Tibial nerve (tissue), 4 donors: ENCODE measurements at regions not wholly inside any gene's neighbourhood (a gene's known extent, or its start where the extent isn't known, plus 50 kb on each side); places are given as distances from the start of the nearest gene placed in this dataset.

Experiments used
- CTCF ChIP-seq, 5 experiments: fragments of 200-600 bp in 3 of 5; fragments of 450-650 bp in 2 of 5; sonication (generic) in 3 of 5; IDR thresholded peaks; one replicate each; pipeline ENCODE4 v1.5.1; 2016 to 2019; ENCODE audit warnings: antibody characterized with exemption in 5 of 5, mild to moderate bottlenecking in 3 of 5, moderate library complexity in 2 of 5
- EP300 ChIP-seq, 2 donors: sonication (generic); formaldehyde crosslinking; IDR thresholded peaks; one replicate each; pipeline ENCODE4 v1.6.1; 2017; ENCODE audit warnings: antibody characterized with exemption in 2 of 2, mild to moderate bottlenecking in 1 of 2
- POLR2A ChIP-seq, 2 donors: fragments of 450-650 bp; IDR thresholded peaks; one replicate each; pipeline ENCODE4 v1.6.1; 2017; ENCODE audit warnings: antibody characterized with exemption in 2 of 2, mild to moderate bottlenecking in 2 of 2, moderate library complexity in 2 of 2

- no peak for TF ChIP-seq POLR2A (IDR thresholded peaks at IDR 0.05)
- TF ChIP-seq CTCF (IDR thresholded peaks at IDR 0.05): no peak
- TF ChIP-seq EP300 (IDR thresholded peaks at IDR 0.05): no peak
Measured at GRCh38 chr2:116879650-116880160, 934.8 kb upstream of the DDX18 start.
